NCI-H1436 treated with DMSO at 0.1 percent for 48 hours (cell line): ENCODE measurements at regions not wholly inside any gene's neighbourhood (a gene's known extent, or its start where the extent isn't known, plus 50 kb on each side); places are given as distances from the start of the nearest gene placed in this dataset.
"Not testable (repeated sequence)": the region's sequence is repeated elsewhere in the genome, so short reads cannot be mapped to it uniquely, and the experiment has no call there.

Experiments
- DNase-seq: peaks from one replicate; lab custom pipeline; 2025; lab: John Stamatoyannopoulos, UW

DNA sequence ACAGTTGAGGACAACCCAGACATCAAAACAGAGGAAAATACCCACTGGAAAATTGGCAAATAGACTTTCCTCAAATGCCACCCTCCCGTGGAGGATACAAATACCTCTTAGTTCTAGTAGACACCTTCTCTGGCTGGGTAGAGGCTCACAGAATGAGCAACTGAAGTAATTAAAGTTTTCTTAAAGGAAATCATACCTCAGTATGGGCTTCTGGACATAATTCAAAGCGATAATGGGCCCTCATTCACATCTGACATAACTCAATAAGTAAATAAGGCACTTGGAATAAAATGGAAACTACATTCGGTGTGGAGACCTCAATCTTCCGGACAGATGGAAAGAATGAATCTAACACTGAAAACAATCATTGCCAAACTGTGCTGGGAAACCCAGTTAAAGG, 115.2 kb upstream of the PLCL2 start:
- no peak for DNase-seq

DNA sequence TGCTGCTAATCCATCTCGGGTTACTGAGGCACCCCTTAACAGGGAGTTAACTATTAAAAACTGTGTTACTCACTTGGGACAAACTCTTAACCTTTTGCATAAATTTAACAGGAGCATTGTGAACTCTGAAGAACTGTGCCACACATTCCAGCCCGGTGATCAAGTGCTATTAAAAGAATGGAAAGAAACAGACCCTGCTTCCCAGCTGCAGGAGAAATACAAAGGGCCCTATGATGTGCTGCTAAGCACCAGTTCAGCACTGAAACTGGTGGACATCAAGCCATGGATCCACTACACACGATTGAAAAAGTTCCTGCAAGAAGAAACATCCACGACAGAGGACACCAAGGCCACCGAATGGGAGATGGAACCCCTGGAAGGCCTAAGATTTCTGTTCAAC, 114.7 kb upstream of the PLCL2 start:
- DNase-seq: no peak

DNA sequence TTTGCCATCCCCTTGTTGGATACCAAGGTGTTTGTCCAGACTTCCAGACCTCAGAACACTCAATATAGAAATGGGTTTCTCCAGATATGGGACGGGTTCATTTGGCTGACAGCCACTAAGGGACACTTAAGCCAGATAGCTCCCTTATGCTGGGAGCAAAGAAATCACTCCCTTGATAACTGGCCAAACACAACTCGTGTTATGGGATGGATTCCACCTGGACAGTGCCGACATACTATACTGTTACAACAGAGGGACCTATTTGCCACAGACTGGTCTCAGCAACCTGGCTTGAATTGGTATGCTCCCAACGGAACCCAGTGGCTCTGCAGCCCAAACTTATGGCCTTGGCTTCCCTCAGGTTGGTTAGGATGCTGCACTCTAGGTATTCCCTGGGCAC, 114.0 kb upstream of the PLCL2 start:
- DNase-seq: no peak

DNA sequence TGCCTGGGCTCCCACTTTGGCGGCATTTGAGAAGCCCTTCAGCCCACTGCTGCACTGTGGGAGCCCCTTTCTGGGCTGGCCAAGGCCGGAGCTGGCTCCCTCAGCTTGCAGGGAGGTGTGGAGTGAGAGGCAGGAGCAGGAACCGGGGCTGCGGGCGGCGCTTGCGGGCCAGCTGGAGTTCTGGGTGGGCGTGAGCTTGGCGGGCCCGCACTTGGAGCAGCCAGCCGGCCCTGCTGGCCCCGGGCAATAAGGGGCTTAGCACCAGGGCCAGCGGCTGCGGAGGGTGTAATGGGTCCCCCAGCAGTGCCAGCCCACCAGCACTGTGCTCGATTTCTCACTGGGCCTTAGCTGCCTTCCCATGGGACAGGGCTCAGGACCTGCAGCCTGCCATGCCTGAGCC, 111.2 kb upstream of the PLCL2 start:
- DNase-seq: not testable (repeated sequence)

DNA sequence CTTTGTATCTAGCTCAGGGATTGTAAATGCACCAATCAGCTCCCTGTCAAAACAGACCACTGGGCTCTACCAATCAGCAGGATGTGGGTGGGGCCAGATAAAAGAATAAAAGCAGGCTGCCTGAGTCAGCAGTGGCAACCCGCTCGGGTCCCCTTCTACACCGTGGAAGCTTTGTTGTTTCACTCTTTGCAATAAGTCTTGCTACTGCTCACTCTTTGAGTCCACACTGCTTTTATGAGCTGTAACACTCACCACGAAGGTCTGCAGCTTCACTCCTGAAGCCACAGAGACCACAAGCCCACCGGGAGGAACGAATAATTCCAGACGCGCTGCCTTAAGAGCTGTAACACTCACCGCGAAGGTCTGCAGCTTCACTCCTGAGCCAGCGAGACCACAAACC, 110.2 kb upstream of the PLCL2 start:
- not testable (repeated sequence) for DNase-seq

DNA sequence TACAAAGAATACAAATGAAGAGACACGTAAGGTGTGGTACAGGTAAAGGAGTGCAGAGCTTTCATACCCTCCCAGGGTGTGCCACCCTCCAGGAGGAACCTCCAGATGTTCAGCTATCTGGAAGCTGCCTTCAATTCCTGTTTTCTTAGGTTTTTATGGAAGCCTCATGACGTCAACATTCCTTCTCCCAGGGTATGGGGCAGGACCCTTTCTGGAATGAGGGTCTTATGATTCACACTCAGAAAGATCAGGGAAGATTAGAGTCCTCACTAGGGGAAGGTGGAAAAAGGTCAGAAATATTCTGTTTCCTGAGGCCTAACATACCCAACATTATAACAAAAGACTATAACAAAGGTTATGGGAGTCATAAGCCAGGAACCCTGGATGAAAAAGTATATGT, 99.8 kb upstream of the PLCL2 start:
- no peak for DNase-seq

DNA sequence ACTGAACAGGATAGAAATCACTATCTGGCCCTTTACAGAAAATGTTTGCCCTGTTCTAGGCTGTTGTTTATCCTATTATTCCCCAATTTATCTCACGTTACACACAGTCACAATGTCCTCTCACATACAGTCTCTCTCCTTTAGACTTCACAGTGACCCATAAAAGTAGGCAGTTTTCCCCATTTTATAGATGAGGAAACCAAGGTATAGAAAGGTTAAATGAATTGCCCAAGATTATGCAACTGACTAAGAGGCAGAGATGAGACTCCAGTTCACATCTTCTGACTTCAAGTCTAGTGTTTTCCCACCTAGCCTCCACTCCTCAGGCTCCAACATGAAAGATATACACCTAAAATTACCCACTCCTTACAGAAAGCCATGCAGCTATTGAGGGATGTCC, 99.3 kb upstream of the PLCL2 start:
- DNase-seq: no peak

DNA sequence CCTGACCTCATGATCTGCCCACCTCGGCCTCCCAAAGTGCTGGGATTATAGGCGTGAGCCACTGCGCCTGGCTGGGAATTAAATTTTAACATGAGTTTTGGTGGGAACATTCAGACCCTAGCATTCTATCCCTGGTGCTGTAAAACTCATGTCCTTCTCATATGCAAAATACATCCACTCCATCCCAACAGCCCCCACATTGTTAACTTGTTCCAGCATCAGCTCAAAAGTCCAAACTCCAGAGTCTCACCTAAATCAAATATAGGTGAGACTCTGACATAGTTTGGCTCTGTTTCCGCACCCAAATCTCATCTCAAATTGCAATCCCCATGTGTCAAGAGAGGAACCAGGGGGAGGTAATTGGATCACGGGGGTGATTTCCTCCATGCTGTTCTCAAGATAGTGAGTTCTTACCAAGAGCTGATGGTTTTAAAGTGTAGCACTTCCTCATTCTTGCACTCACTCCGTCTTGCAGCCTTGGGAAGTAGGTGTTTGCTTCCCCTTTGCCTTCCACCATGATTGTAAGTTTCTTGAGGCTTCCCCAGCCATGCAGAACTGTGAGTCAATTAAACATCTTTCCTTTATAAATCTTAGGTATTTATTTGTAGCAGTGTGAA, 96.2 kb upstream of the PLCL2 start:
- no peak for DNase-seq

DNA sequence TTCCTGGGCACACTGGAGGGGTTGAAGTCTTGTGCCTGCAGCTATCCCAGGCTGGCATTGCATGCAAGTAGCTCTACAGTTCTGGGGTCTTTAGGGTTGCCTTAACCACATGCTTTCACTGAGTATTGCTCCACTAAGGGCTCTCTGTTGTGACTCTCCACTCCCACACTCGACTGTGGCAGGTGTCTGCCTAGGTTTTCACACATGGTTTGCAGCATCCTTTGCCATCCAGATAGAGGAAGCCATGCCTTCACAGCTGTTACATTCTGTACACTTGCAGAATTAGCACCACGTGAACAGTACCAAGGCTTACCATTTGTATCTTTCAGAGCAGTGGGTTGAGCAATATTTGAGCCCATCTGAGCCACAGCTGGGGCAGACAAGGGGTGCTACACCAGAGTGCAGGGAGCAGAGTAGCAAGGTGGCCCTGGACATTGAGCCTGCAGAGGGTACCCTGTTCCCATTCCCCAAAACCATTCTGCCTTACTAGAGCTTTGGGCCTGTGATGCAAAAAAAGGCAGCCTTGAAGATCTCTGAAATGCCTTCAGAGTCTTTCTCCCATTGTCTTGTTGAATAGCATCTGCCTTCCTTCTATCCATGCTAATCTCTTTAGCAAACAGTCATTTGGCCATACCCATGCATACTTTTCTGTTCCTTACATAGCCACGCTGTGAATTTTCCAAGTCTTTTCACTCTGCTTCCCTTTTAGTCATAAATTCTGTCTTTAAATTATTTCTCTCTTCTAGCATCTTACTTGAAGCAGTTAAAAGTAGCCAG, 95.2 kb upstream of the PLCL2 start:
- no peak for DNase-seq

DNA sequence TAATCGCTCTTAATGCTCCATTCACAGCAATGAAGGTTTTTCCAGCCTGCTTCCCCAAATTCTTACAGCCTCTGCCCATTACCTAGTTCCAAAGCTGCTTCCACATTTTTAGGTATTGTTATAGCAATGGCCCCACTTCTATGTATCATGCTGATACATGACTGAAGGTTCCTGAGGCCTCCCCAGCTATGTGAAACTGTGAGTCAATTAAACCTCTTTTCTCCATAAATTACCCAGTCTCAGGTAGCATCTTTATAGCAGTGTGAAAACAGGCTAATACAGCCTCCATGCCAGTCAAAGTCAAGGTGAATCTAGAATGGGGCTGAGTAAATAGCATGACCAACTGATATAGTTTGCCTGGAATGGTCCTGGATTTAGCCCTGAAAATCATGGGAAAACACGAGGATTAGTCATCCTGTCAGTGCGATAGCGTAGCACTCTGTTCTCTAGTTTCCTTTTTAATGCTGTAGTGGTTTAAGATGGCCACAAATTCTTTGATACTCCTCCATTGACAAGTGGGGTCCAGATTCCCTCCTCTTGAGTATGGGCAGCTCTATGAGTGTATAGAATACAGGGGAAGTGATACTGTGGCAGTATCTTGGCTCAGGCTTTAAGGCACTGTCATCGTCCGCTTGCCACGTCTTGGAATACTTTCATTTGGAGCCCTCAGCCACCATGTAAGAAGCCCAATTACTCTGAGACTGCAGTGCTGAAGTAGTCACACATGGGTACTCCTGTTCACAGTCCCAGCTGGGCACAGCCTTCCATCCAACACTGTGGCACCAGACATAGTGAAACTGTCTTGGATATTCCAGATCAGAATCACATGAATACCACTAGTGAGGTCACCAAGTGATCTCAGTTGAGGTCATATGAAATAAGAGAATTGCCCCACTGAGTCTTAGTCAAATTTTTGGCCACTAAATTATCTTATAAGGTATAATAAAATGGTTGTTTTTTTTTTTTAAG, 94.0 kb upstream of the PLCL2 start:
- DNase-seq: no peak

DNA sequence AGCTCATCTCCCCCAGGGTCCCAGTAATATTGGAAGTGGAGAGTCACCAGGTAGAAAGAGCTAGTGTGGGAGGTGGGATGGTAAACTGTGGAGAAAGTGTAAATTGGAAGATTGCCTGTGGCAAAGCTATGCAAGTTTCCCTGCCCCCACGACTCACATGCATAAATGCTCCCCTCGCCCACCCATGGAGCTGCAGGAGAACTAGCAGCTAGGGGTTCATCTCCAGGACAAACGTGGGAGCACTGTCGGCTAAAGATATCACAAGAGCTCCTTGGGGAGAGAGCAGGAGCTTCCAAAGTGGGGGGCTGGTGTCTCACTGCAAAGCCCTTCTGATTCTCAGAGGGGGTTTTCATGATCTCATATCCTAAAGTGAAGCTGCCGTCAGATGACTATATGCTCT, 91.4 kb upstream of the PLCL2 start:
- DNase-seq: no peak

DNA sequence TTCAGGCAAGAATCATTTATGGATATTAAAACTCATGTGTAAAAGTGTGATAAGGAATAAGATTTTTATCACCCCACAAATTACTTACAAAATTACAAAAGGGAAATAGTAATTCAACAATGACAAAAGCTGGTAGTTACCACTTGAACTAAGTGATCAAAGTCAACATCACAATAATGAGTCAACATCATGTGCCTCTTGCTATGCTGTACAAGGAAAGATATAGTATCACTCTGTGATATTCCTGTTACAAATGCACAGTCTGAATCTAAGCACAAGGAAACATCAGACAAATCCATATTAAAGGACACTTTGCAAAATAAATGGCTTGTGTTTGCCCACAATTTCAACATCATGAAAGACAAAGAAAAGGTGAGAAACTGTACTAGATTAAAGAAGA, 90.5 kb upstream of the PLCL2 start:
- no peak for DNase-seq

DNA sequence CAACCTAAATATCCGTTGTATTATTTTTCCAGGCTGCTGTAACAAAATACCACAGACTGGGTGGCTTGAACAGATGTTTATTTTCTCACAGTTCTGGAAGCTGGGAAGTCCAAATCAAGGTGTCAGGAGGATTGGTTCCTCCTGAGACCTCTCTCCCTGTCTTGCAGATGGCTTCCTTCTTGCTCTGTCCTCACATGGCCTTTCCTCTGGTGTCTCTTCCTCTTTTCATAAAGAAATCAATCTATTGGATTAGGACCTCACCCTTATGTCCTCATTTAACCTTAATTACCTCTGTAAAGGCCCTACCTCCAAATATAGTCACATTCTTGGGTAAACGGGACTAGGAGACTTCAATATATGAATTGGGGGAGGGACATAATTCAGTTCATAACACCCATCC, 89.2 kb upstream of the PLCL2 start:
- no peak for DNase-seq

DNA sequence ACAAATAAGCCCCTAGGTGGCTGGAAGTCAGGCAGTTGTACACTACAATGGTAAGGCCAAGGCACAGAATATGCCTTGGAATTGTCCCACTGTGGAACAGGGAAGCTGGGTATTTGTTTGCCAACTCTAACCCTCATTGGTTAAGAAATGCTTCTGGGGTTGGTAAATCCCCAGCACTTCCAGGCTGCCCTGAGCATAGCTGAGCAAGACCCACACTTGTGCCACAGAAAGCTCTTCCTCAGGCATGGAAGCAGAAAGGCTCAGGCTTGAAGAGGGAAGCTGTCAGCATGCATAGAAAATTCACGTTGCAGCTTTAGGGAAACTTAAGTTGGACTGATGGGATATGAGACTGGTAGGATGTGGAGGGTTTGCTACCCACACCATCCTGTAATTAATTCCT, 86.9 kb upstream of the PLCL2 start:
- DNase-seq: no peak

DNA sequence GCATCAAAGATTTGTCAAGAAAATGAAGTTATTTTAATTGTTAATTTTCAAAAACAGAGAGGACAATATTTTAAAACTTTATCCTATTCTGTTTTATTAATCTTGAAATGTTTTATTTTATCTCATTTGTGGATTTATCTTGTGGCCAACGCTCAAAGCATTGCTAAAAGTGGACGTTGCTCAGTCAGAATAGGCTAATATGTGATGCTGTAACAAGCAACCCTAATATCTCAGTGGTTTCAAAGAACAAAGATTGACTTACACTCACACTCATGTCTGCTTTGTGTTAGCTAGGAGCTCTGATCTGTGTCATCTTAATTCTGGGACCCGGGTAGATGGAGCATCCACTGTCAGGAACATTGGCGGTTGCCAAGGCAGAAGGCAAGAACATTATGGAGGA, 86.0 kb upstream of the PLCL2 start:
- DNase-seq: no peak

DNA sequence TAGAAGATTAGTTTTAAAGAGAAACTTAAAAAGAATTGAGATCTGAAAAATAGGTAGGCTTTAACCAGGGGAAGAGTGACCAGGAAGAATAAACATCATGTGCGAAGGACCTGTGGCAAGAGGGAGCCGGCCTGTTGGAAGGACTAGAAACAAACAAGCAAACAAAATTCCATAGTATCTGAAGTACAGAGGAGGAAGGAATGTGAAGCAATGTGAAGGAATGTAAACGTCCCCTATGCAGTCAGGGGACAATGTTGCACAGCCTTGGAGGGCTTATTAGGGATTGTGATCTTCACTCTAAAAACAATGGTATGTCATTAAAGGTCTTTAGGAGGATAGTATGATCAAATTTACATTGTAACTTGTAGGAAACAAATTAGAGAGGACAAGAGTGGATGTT, 84.4 kb upstream of the PLCL2 start:
- DNase-seq: no peak

DNA sequence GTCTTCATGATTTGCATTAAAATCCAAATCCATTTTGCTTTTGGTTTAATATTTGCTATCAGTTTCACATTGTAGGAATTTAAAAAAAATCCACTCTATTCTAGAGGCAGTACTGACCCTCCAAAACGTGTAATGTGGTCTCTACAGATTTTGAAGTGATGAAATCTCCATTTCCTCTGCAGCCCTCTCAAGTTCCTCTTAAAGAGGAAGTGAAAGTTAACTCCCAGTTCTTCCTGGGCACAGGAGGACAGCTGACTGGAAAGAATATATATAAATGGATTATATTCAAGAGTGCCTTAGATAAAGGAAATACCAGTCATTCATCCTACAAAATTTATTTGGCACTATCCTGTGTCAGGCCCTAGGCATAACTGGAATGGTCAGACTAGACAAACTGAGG, 83.5 kb upstream of the PLCL2 start:
- DNase-seq: no peak

DNA sequence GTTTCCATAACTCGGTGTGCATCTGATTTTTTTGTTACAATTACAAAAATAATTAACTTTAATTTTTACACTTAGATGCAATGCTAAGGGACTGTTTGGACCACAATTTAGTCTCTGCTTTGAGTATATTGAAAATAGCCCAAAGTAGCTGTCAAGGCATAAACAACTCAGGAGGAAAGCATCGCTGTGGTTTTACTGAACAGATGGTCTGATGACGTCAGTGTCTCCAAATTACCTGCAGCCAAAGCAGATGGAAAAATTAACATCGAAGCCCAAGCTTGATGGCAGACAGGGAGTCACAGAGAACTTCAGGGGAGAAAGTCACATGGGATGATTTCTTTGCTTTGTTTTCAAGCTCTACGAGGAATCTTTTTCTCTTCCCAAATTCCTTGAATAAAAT, 83.1 kb upstream of the PLCL2 start:
- no peak for DNase-seq

DNA sequence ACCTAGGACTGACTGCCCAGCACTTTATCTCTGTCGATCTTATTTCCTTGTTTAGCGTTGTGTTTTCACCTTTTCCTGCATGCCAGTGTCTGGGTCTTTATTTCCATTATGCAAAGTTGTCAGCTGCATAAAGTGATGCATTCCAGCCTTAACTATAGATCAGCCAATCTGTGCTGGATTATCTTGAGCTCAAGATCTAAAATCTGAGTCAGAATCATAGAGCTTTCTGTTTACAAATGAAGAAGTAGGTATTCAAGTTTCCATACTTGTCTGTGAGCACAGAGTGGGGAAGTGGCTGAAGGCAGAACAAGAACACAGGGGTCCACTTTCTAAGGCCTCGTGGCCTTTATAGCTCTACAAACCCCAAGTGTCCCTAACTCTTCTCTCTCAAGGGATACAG, 82.4 kb upstream of the PLCL2 start:
- no peak for DNase-seq

DNA sequence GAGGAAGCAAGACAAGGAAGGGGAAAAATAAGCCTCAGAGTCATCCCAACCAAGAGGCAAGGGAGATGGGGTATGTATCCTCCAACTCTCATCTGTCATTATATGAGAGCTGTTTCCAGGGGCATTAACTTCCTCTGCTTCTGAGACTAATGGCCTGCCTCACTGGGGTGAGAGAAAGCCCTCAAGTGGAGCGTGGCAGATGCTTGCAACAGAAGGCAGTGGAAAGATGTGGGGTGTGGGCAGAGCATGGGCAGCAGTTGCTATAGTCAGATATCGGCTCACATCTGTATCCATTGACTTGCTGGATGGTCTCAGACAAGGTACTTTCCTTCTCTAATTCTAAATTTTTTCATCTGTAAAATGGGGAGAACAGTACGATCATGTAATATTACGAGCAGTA, 81.7 kb upstream of the PLCL2 start:
- DNase-seq: no peak

DNA sequence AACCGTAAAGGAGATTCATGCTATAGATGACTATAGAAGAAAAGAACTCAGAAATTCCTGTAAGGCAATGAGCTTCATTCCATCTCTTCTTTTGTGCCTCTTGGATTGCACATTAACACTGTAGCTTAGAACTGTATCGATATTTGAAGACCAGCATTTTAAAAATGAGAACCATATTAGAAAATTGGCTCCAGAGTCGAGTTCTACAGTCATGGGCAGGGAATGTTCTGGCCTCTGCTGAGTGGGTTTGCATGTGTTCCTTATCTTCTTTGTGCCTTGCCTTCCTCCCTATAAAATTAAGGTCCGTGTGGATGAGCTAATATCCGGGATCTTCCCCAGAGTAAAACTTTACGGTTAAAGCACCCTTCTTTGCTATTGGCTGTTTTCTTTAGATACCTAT, 77.4 kb upstream of the PLCL2 start:
- DNase-seq: no peak

DNA sequence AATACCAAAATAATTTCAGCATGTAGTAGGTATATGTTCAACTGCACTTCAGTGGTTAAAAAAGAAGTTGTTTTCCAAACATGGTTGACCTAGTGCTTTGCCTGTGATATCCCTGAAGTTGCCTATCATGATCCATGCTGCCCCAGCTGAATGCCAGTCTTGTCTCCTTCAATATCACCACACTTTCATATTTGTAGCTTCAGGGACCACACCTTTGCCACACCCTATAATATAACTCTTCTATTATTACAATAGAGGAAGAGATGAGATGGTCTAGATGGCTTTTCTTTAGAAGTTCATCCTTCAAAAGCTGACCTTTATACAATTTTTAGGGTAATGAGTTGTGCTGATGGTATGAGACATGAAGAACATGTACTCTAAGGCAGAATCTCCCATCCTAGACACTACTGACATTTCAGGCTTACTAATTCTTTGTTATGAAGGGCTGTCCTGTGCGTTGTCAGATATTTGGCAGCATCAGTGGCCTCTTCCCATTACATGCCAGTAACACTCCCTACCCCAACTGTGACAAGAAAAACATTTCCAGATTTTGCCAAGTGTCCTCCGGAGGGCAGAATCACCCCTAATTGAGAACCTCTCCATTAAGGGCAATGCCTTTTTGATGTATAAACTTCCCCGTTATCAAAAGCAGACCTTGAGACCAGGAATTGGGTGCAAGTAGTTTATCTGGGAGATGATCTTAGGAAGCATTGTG, 76.2 kb upstream of the PLCL2 start:
- no peak for DNase-seq
